HL-60 (cell line): ENCODE measurements at regions not wholly inside any gene's neighbourhood (a gene's known extent, or its start where the extent isn't known, plus 50 kb on each side); places are given as distances from the start of the nearest gene placed in this dataset.

Experiments
- DNase-seq, 2 experiments: peaks; one replicate each; pipeline ENCODE4 v3.0.0-alpha.2; 2010 to 2020; ENCODE audit warnings: low read depth in 1 of 2, low spot score in 1 of 2
- H3K27ac ChIP-seq: fragments of 250-450 bp; sonication (Bioruptor Pico); replicated peaks from 2 replicates; pipeline ENCODE4 v1.5.1; 2020; ENCODE audit warnings: mild to moderate bottlenecking, moderate library complexity
- H3K27me3 ChIP-seq: fragments of 250-450 bp; sonication (Bioruptor Pico); 2 replicates; pipeline ENCODE4 v1.5.1; 2021; ENCODE audit warnings: mild to moderate bottlenecking, moderate library complexity; ENCODE audit not compliant: insufficient read depth, poor library complexity, severe bottlenecking
- H3K4me3 ChIP-seq: replicated peaks from 2 replicates; pipeline ENCODE4 v1.5.1; 2011; ENCODE audit warnings: mild to moderate bottlenecking, control low read depth, low read length; ENCODE audit not compliant: insufficient read depth
- GABPA ChIP-seq: IDR thresholded peaks from 2 replicates; pipeline ENCODE4 v1.6.1; 2012; ENCODE audit warnings: low read depth
- POLR2AphosphoS5 ChIP-seq: IDR thresholded peaks from 2 replicates; pipeline ENCODE4 v1.6.1; 2012; ENCODE audit warnings: low read depth
- REST ChIP-seq: IDR thresholded peaks from 2 replicates; pipeline ENCODE4 v1.6.1; 2012; ENCODE audit warnings: low read depth; ENCODE audit not compliant: insufficient replicate concordance
- SPI1 ChIP-seq: IDR thresholded peaks from 2 replicates; pipeline ENCODE4 v1.6.1; 2012; ENCODE audit warnings: low read depth, mild to moderate bottlenecking, borderline replicate concordance
- TF ChIP-seq, protein P1 (sequence below): IDR thresholded peaks from one replicate; pipeline ENCODE4 v1.5.1; 2011; ENCODE audit warnings: low read length, control low read depth, inconsistent platforms; ENCODE audit not compliant: insufficient read depth

GRCh38 chr2:120518819-120519218, 172.9 kb downstream of the INHBB start:
- TF ChIP-seq GABPA, result no peak
- TF ChIP-seq SPI1, result no peak
- TF ChIP-seq, protein P1, sequence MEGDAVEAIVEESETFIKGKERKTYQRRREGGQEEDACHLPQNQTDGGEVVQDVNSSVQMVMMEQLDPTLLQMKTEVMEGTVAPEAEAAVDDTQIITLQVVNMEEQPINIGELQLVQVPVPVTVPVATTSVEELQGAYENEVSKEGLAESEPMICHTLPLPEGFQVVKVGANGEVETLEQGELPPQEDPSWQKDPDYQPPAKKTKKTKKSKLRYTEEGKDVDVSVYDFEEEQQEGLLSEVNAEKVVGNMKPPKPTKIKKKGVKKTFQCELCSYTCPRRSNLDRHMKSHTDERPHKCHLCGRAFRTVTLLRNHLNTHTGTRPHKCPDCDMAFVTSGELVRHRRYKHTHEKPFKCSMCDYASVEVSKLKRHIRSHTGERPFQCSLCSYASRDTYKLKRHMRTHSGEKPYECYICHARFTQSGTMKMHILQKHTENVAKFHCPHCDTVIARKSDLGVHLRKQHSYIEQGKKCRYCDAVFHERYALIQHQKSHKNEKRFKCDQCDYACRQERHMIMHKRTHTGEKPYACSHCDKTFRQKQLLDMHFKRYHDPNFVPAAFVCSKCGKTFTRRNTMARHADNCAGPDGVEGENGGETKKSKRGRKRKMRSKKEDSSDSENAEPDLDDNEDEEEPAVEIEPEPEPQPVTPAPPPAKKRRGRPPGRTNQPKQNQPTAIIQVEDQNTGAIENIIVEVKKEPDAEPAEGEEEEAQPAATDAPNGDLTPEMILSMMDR, result no peak
- Histone ChIP-seq H3K27ac (no peak overlapping the region), H3K27me3 (peaks cover 15% of the 10 kb centered on the region), H3K4me3 (no peak overlapping the region)
- no peak for DNase-seq

DNA sequence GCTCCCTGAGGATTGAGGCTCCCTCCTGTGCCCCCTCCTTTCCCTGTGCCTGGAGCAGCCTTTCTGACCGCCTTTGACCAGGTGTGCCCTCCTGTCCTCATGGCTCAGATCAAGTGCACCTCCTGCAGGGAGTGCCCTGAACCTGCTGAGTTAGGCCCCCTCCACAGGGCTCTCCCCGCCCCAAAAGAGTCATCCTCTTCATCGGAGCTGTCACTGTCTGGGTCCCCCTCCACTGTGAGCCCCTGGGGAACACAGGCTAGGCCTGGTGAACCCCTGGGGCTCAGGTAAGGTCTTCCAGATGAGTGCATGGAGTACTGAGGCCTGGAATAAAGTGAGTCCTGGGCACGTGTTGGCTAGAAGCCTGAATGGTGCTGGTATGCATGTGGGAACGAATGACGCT, 173.5 kb downstream of the INHBB start:
- DNase-seq, result no peak
- TF ChIP-seq GABPA, result no peak
- TF ChIP-seq, protein P1, result no peak
- no peak for TF ChIP-seq REST
- TF ChIP-seq POLR2AphosphoS5, result no peak
- no peak for TF ChIP-seq SPI1

DNA sequence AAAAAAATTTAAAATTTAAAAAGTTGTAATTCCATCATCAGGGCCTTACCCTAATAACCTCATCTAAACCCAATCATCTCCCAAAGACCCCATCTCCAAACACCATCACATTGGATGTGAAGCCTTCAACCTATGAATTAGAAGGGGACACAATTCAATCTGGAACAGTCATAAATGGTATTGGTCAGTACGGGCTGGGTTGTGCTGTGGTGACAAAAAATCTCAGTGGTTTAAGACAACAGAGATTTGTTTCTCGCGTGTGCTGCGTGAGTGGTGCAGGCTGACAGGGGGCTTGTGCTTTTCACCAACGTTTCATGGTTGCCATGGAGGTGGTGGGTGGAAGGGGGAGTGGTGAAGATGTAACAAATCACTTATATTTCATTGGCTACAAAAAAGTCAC, 174.5 kb downstream of the INHBB start:
- no peak for DNase-seq
- Histone ChIP-seq H3K27me3 (peaks cover 16% of the 10 kb centered on the region), H3K27ac (no peak overlapping the region), H3K4me3 (no peak overlapping the region)
- no peak for TF ChIP-seq GABPA
- TF ChIP-seq, protein P1, result no peak
- TF ChIP-seq REST, result no peak
- no peak for TF ChIP-seq SPI1
- TF ChIP-seq POLR2AphosphoS5, result no peak

More for the DNA sequence above, 173.5 kb downstream of the INHBB start:
- Histone ChIP-seq H3K27me3 (peaks cover 16% of the 10 kb centered on the region), H3K4me3 (no peak overlapping the region), H3K27ac (no peak overlapping the region)
